ENCODE measurements at regions not wholly inside any gene's neighbourhood (a gene's known extent, or its start where the extent isn't known, plus 50 kb on each side); places are given as distances from the start of the nearest gene placed in this dataset.
A peak's percentile ranks its signal among the peaks of the same experiment; 100 is the strongest.

- no peak for DNase-seq (ENCODE audit: low read depth)
These were observed 105.2 kb downstream of the FAS start for GRCh38 chr10:89095701-89096391.

- DNase-seq (ENCODE audit: low read depth), result no peak
These were observed 103.1 kb downstream of the FAS start for GRCh38 chr10:89093728-89094127.

GRCh38 chr10:89092981-89093380 lies 102.4 kb downstream of the FAS start:
- no peak for DNase-seq (ENCODE audit: low read depth)

- DNase-seq (ENCODE audit: low read depth), result no peak
These were observed 101.8 kb downstream of the FAS start for GRCh38 chr10:89092439-89092838.

GRCh38 chr10:89091496-89091895 lies 100.9 kb downstream of the FAS start:
- peak; percentile 33 for DNase-seq (ENCODE audit: low read depth)

- peak; percentile 74 for DNase-seq (ENCODE audit: low read depth)
These were observed 100.3 kb downstream of the FAS start for GRCh38 chr10:89090756-89091445.

GRCh38 chr10:89086801-89087521 lies 96.4 kb downstream of the FAS start:
- peak; percentile 97 for DNase-seq (ENCODE audit: low read depth)

GRCh38 chr10:89085153-89085552 lies 94.6 kb downstream of the FAS start:
- DNase-seq (ENCODE audit: low read depth), result no peak

GRCh38 chr10:89082086-89082485 lies 91.5 kb downstream of the FAS start:
- DNase-seq (ENCODE audit: low read depth), result no peak

GRCh38 chr10:89080660-89081059 lies 90.1 kb downstream of the FAS start:
- DNase-seq (ENCODE audit: low read depth), result no peak

GRCh38 chr10:89079961-89080360 lies 89.4 kb downstream of the FAS start:
- DNase-seq (ENCODE audit: low read depth), result peak; percentile 38

GRCh38 chr10:89078724-89079672 lies 88.4 kb downstream of the FAS start:
- DNase-seq (ENCODE audit: low read depth), result peak; percentile 65

GRCh38 chr10:89076120-89076519 lies 85.5 kb downstream of the FAS start:
- DNase-seq (ENCODE audit: low read depth), result no peak

- no peak for DNase-seq (ENCODE audit: low read depth)
These were observed 85.0 kb downstream of the FAS start for GRCh38 chr10:89075631-89076030.

- no peak for DNase-seq (ENCODE audit: low read depth)
These were observed 83.5 kb downstream of the FAS start for GRCh38 chr10:89074120-89074519.

GRCh38 chr10:89073719-89074118 lies 83.1 kb downstream of the FAS start:
- DNase-seq (ENCODE audit: low read depth), result peak; percentile 58

GRCh38 chr10:89069589-89069988 lies 79.0 kb downstream of the FAS start:
- DNase-seq (ENCODE audit: low read depth), result no peak

Data from EH (cell line).